Adrenal gland (tissue), 5 donors: ENCODE measurements at regions not wholly inside any gene's neighbourhood (a gene's known extent, or its start where the extent isn't known, plus 50 kb on each side); places are given as distances from the start of the nearest gene placed in this dataset.

Experiments used
- CTCF ChIP-seq, 6 experiments: fragments of 450-650 bp in 4 of 6; fragments of 200-600 bp in 2 of 6; sonication (generic) in 1 of 6; IDR thresholded peaks; 1 replicate in 5 of 6; 2 replicates in 1 of 6; pipeline versions ENCODE4 v1.5.1 to v1.8.0; 2016 to 2021; ENCODE audit warnings: antibody characterized with exemption in 6 of 6, mild to moderate bottlenecking in 2 of 6, moderate library complexity in 1 of 6
- POLR2A ChIP-seq, 2 donors: fragments of 450-650 bp; IDR thresholded peaks; one replicate each; pipeline ENCODE4 v1.6.1; 2017; ENCODE audit warnings: antibody characterized with exemption in 2 of 2, mild to moderate bottlenecking in 2 of 2, moderate library complexity in 1 of 2
- donor health status: DM: no; HTN: no; CAD: no.

GRCh38 chr5:56325039-56325438 lies 91.9 kb upstream of the ANKRD55 start:
- no peak for TF ChIP-seq POLR2A (IDR thresholded peaks at IDR 0.05)
- no peak for TF ChIP-seq CTCF (IDR thresholded peaks at IDR 0.05)
